Panc1 (cell line): ENCODE measurements at regions not wholly inside any gene's neighbourhood (a gene's known extent, or its start where the extent isn't known, plus 50 kb on each side); places are given as distances from the start of the nearest gene placed in this dataset.

ENCODE experiments used
- ATAC-seq: fragments of 200-7000 bp; cut with Tn5 transposase; 2 replicates; pipeline ENCODE4 v1.9.1; 2020; ENCODE audit warnings: mild to moderate bottlenecking, moderate library complexity
- BruUV-seq: library from RNA; stranded (reverse); fragments of 400-500 nt; replicated peaks from 2 replicates; lab custom pipeline; 2021; lab: Mats Ljungman, UMichigan
- CTCF ChIA-PET: fragments of 300-600 bp; sonication (Branson Sonifier 250); formaldehyde crosslinking; loops from one replicate; lab custom pipeline; 2022; ENCODE audit warnings: antibody characterized with exemption; lab: Charles Lee
- POLR2A ChIA-PET: fragments of 300-600 bp; sonication (Branson Sonifier 250); formaldehyde crosslinking; loops from one replicate; lab custom pipeline; 2022; ENCODE audit warnings: antibody characterized with exemption; lab: Charles Lee
- DNase-seq: peaks from one replicate; pipeline ENCODE4 v3.0.0-alpha.2; 2010; ENCODE audit warnings: low read depth, low spot score
- H3K27ac ChIP-seq: 2 replicates; pipeline ENCODE4 v1.5.1; 2011; ENCODE audit warnings: mild to moderate bottlenecking, low read length, inconsistent platforms
- H3K27me3 ChIP-seq: fragments of 200-500 bp; sonication (Bioruptor generic); 2 replicates; pipeline ENCODE4 v1.6.0; 2014; ENCODE audit warnings: low read length, inconsistent platforms; ENCODE audit not compliant: control insufficient read depth, insufficient read depth
- H3K36me3 ChIP-seq: fragments of 200-500 bp; sonication (Bioruptor generic); 2 replicates; pipeline ENCODE4 v1.5.1; 2014; ENCODE audit warnings: inconsistent platforms, mild to moderate bottlenecking, low read length, moderate library complexity; ENCODE audit not compliant: control insufficient read depth, insufficient read depth
- H3K4me1 ChIP-seq: 2 replicates; pipeline ENCODE4 v1.5.1; 2011; ENCODE audit warnings: inconsistent platforms, mild to moderate bottlenecking, low read length, moderate library complexity; ENCODE audit not compliant: control insufficient read depth, insufficient read depth
- H3K4me3 ChIP-seq, 2 experiments: 2 replicates each; pipeline ENCODE4 v1.5.1; 2011 to 2012; ENCODE audit warnings: low read depth in 2 of 2, low read length in 2 of 2, mild to moderate bottlenecking in 2 of 2, inconsistent platforms in 1 of 2, moderate library complexity in 1 of 2
- H3K9me3 ChIP-seq: fragments of 200-500 bp; sonication (Bioruptor generic); 2 replicates; pipeline ENCODE4 v1.5.1; 2014; ENCODE audit warnings: low read depth, mild to moderate bottlenecking, inconsistent platforms, low read length, moderate library complexity; ENCODE audit not compliant: control insufficient read depth, insufficient read depth
- POLR2AphosphoS5 ChIP-seq: IDR thresholded peaks from 2 replicates; pipeline ENCODE4 v1.6.1; 2012; ENCODE audit warnings: mild to moderate bottlenecking, low read depth, low read length, moderate library complexity
- SIN3A ChIP-seq: IDR thresholded peaks from 2 replicates; pipeline ENCODE4 v1.6.1; 2012; ENCODE audit warnings: low read depth, mild to moderate bottlenecking, low read length, moderate library complexity, borderline replicate concordance; ENCODE audit not compliant: insufficient read depth
- TCF7L2 ChIP-seq: IDR thresholded peaks from 2 replicates; pipeline ENCODE4 v1.6.1; 2011; ENCODE audit warnings: mild to moderate bottlenecking, low read depth, low read length, inconsistent platforms
- in situ Hi-C: cut with HindIII; loops from 2 replicates; pipeline ENCODE4 v1.10.0; 2016; ENCODE audit warnings: low sequenced_read_pairs, low pct_unique_long_range_greater_than_20kb
- intact Hi-C: fragments of 100-400 bp; cut with micrococcal nuclease; formaldehyde crosslinking; loops from one replicate; pipeline ENCODE4 v1.10.0; 2022; ENCODE audit not compliant: unreplicated experiment
- TF ChIP-seq, protein P1 (sequence below): fragments of 450-650 bp; IDR thresholded peaks from 2 replicates; pipeline ENCODE4 v1.5.1; 2017; ENCODE audit warnings: mild to moderate bottlenecking
- TF ChIP-seq, protein P2 (sequence below), 2 experiments: IDR thresholded peaks; 2 replicates each; pipeline ENCODE4 v1.6.1; 2011 to 2012; ENCODE audit warnings: low read depth in 2 of 2, control low read depth in 1 of 2, low read length in 1 of 2, mild to moderate bottlenecking in 1 of 2, moderate library complexity in 1 of 2; ENCODE audit not compliant: insufficient read depth in 1 of 2

DNA sequence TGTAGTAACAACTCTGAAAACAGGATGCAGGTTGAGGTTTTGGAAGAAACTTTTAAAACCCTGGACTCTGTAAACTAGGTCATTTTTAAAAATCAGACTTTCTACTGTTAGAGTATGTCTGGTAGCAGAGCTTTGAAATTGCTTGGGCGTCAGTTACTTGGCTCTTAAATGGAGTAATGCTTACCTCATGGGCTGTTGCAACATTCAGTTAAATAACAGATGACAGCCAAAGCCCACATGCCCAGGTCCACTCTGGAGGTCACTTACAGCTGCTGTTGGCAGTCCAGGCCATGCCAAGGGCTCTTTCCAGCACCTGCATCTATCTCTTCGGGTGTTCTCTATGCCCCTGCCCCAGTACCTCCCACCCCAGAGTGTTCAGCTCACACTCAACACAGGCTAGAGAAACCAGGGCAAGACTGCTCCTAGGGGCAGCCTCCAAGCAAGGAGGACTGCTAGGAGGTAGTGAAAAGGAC lies 96.4 kb downstream of the BANF2 start:
- H3K27ac ChIP-seq, result no peak overlapping the region
- CTCF ChIA-PET, result no interaction called here
- no peak for TF ChIP-seq POLR2AphosphoS5
- no peak for TF ChIP-seq TCF7L2
- no peak for TF ChIP-seq SIN3A
- TF ChIP-seq, protein P1, sequence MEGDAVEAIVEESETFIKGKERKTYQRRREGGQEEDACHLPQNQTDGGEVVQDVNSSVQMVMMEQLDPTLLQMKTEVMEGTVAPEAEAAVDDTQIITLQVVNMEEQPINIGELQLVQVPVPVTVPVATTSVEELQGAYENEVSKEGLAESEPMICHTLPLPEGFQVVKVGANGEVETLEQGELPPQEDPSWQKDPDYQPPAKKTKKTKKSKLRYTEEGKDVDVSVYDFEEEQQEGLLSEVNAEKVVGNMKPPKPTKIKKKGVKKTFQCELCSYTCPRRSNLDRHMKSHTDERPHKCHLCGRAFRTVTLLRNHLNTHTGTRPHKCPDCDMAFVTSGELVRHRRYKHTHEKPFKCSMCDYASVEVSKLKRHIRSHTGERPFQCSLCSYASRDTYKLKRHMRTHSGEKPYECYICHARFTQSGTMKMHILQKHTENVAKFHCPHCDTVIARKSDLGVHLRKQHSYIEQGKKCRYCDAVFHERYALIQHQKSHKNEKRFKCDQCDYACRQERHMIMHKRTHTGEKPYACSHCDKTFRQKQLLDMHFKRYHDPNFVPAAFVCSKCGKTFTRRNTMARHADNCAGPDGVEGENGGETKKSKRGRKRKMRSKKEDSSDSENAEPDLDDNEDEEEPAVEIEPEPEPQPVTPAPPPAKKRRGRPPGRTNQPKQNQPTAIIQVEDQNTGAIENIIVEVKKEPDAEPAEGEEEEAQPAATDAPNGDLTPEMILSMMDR, result no peak
- TF ChIP-seq, protein P2, sequence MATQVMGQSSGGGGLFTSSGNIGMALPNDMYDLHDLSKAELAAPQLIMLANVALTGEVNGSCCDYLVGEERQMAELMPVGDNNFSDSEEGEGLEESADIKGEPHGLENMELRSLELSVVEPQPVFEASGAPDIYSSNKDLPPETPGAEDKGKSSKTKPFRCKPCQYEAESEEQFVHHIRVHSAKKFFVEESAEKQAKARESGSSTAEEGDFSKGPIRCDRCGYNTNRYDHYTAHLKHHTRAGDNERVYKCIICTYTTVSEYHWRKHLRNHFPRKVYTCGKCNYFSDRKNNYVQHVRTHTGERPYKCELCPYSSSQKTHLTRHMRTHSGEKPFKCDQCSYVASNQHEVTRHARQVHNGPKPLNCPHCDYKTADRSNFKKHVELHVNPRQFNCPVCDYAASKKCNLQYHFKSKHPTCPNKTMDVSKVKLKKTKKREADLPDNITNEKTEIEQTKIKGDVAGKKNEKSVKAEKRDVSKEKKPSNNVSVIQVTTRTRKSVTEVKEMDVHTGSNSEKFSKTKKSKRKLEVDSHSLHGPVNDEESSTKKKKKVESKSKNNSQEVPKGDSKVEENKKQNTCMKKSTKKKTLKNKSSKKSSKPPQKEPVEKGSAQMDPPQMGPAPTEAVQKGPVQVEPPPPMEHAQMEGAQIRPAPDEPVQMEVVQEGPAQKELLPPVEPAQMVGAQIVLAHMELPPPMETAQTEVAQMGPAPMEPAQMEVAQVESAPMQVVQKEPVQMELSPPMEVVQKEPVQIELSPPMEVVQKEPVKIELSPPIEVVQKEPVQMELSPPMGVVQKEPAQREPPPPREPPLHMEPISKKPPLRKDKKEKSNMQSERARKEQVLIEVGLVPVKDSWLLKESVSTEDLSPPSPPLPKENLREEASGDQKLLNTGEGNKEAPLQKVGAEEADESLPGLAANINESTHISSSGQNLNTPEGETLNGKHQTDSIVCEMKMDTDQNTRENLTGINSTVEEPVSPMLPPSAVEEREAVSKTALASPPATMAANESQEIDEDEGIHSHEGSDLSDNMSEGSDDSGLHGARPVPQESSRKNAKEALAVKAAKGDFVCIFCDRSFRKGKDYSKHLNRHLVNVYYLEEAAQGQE (IDR thresholded peaks at IDR 0.05; ENCODE audit: insufficient read depth in 1 of 2, low read depth in 2 of 2, low read length in 1 of 2), result no peak
- no peak overlapping the region for H3K4me3 ChIP-seq
- H3K9me3 ChIP-seq, result no peaks in the 10 kb centered on the region
- H3K4me1 ChIP-seq, result no peaks in the 10 kb centered on the region; the same call in 1 of the 2 replicates
- no peaks in the 10 kb centered on the region for H3K27me3 ChIP-seq
- H3K36me3 ChIP-seq, result no peaks in the 10 kb centered on the region
- in situ Hi-C loops (no loop called here), intact Hi-C loops (no loop called here)
- POLR2A ChIA-PET, result no interaction called here
- DNase-seq, result no peak
- no TSS peak for BruUV-seq
- no peak for ATAC-seq

- in situ Hi-C loops, result no loop called here
- CTCF ChIA-PET, result no interaction called here
- TF ChIP-seq SIN3A (no peak), TCF7L2 (no peak), POLR2AphosphoS5 (no peak)
- TF ChIP-seq, protein P2 (IDR thresholded peaks at IDR 0.05; ENCODE audit: insufficient read depth in 1 of 2, low read depth in 2 of 2, low read length in 1 of 2), result no peak
- TF ChIP-seq, protein P1, result no peak
- POLR2A ChIA-PET, result no interaction called here
- H3K27ac ChIP-seq, result no peak overlapping the region
- no peak for DNase-seq
- no peaks in the 10 kb centered on the region for H3K9me3 ChIP-seq
- ATAC-seq, result no peak
- H3K36me3 ChIP-seq, result no peaks in the 10 kb centered on the region
- BruUV-seq, result no TSS peak
- intact Hi-C loops, result no loop called here
- no peak overlapping the region for H3K4me3 ChIP-seq
- no peaks in the 10 kb centered on the region; the same call in 1 of the 2 replicates for H3K4me1 ChIP-seq
- no peaks in the 10 kb centered on the region for H3K27me3 ChIP-seq
Observed at GRCh38 chr20:17795501-17796071, 95.8 kb downstream of the BANF2 start.
